ENCODE measurements at regions not wholly inside any gene's neighbourhood (a gene's known extent, or its start where the extent isn't known, plus 50 kb on each side); places are given as distances from the start of the nearest gene placed in this dataset.

- TF ChIP-seq, protein P1, sequence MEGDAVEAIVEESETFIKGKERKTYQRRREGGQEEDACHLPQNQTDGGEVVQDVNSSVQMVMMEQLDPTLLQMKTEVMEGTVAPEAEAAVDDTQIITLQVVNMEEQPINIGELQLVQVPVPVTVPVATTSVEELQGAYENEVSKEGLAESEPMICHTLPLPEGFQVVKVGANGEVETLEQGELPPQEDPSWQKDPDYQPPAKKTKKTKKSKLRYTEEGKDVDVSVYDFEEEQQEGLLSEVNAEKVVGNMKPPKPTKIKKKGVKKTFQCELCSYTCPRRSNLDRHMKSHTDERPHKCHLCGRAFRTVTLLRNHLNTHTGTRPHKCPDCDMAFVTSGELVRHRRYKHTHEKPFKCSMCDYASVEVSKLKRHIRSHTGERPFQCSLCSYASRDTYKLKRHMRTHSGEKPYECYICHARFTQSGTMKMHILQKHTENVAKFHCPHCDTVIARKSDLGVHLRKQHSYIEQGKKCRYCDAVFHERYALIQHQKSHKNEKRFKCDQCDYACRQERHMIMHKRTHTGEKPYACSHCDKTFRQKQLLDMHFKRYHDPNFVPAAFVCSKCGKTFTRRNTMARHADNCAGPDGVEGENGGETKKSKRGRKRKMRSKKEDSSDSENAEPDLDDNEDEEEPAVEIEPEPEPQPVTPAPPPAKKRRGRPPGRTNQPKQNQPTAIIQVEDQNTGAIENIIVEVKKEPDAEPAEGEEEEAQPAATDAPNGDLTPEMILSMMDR (IDR thresholded peaks at IDR 0.05): no peak
- TF ChIP-seq POLR2A (IDR thresholded peaks at IDR 0.05): no peak
Observed at GRCh38 chr5:100647461-100648230, 112.5 kb downstream of the FAM174A start.
